GM12878 (cell line): ENCODE measurements at regions not wholly inside any gene's neighbourhood (a gene's known extent, or its start where the extent isn't known, plus 50 kb on each side); places are given as distances from the start of the nearest gene placed in this dataset.

ENCODE experiments used
- ATAC-seq: fragments of 200-7000 bp; cut with Tn5 transposase; 3 replicates; pipeline ENCODE4 v1.9.1; 2020; ENCODE audit warnings: mild to moderate bottlenecking, moderate library complexity
- BruUV-seq: library from RNA; stranded (reverse); fragments of 400-500 nt; replicated peaks from 2 replicates; lab custom pipeline; 2021; lab: Mats Ljungman, UMichigan
- CTCF ChIA-PET: fragments of 300-600 bp; sonication (Branson Sonifier 250); formaldehyde crosslinking; extraction: SDS; loops from one replicate; lab custom pipeline; 2021; ENCODE audit warnings: inconsistent platforms; lab: Yijun Ruan, JAX
- POLR2A ChIA-PET: fragments of 350-600 bp; formaldehyde crosslinking; extraction: SDS; loops from one replicate; lab custom pipeline; 2021; ENCODE audit warnings: inconsistent platforms; lab: Charles Lee
- RAD21 ChIA-PET: fragments of 300-600 bp; sonication (Branson Sonifier 250); formaldehyde crosslinking; loops from one replicate; lab custom pipeline; 2023; ENCODE audit warnings: antibody characterized with exemption; ENCODE audit not compliant: unreplicated experiment; lab: Charles Lee
- SMC1A ChIA-PET: fragments of 300-600 bp; sonication (Branson Sonifier 250); formaldehyde crosslinking; loops from one replicate; lab custom pipeline; 2023; ENCODE audit not compliant: unreplicated experiment, uncharacterized antibody; lab: Charles Lee
- DNase-seq: peaks from one replicate; pipeline ENCODE4 v3.0.0-alpha.2; 2011; ENCODE audit warnings: low read depth, low spot score
- FAIRE-seq: peaks from 3 replicates; lab custom pipeline; 2011; peaks lifted over from hg19 to GRCh38; lab: Jason Lieb, UNC
- H2AFZ ChIP-seq: 2 replicates; pipeline ENCODE4 v1.6.0; 2011; ENCODE audit warnings: low read depth, low read length, control low read depth; ENCODE audit not compliant: control insufficient read depth
- H3K27ac ChIP-seq: 2 replicates; pipeline ENCODE4 v1.5.1; 2011; ENCODE audit warnings: control low read depth; ENCODE audit not compliant: control insufficient read depth, insufficient read depth
- H3K27me3 ChIP-seq, 2 experiments: replicated peaks in 1 of 2; 2 replicates each; pipeline versions ENCODE4 v1.6.0 to v1.6.1; 2011; ENCODE audit warnings: low read length in 1 of 2; ENCODE audit not compliant: control insufficient read depth in 2 of 2, insufficient read depth in 2 of 2
- H3K36me3 ChIP-seq, 2 experiments: 2 replicates each; pipeline ENCODE4 v1.5.1; 2011; ENCODE audit warnings: low read length in 1 of 2; ENCODE audit not compliant: control insufficient read depth in 2 of 2, insufficient read depth in 2 of 2
- H3K4me1 ChIP-seq: 2 replicates; pipeline ENCODE4 v1.6.1; 2011; ENCODE audit warnings: mild to moderate bottlenecking, low read length, moderate library complexity, mixed read lengths; ENCODE audit not compliant: control insufficient read depth, insufficient read depth
- H3K4me2 ChIP-seq: 2 replicates; pipeline ENCODE4 v1.6.0; 2011; ENCODE audit warnings: control low read depth; ENCODE audit not compliant: control insufficient read depth, insufficient read depth
- H3K4me3 ChIP-seq: fragments of 200-600 bp; sonication (generic); 2 replicates; pipeline ENCODE4 v1.5.1; 2016
- H3K79me2 ChIP-seq: 2 replicates; pipeline ENCODE4 v1.6.0; 2011; ENCODE audit warnings: low read length; ENCODE audit not compliant: control insufficient read depth, insufficient read depth
- H3K9ac ChIP-seq: 2 replicates; pipeline ENCODE4 v1.8.0; 2011; ENCODE audit warnings: low read length, control low read depth, mixed read lengths; ENCODE audit not compliant: control insufficient read depth, insufficient read depth
- H3K9me3 ChIP-seq: replicated peaks from 3 replicates; pipeline ENCODE4 v1.5.1; 2011; ENCODE audit warnings: mild to moderate bottlenecking, low read length; ENCODE audit not compliant: control insufficient read depth, insufficient read depth
- H4K20me1 ChIP-seq: 2 replicates; pipeline ENCODE4 v1.6.0; 2011; ENCODE audit not compliant: control insufficient read depth, insufficient read depth
- BMI1 ChIP-seq: fragments of 450-650 bp; IDR thresholded peaks from 2 replicates; pipeline ENCODE4 v1.6.1; 2016; ENCODE audit warnings: mild to moderate bottlenecking, moderate library complexity, borderline replicate concordance
- CBX5 ChIP-seq: sonication (generic); IDR thresholded peaks from 2 replicates; pipeline ENCODE4 v1.6.1; 2016; ENCODE audit warnings: low read depth, moderate library complexity, mild to moderate bottlenecking, inconsistent platforms
- CUX1 ChIP-seq: IDR thresholded peaks from 2 replicates; pipeline ENCODE4 v1.6.1; 2012; ENCODE audit warnings: improper control_type of control experiment, low read depth, low read length; ENCODE audit not compliant: insufficient replicate concordance
- ZNF207 ChIP-seq: fragments of 450-650 bp; IDR thresholded peaks from 2 replicates; pipeline ENCODE4 v1.6.1; 2014; ENCODE audit warnings: antibody characterized with exemption, mild to moderate bottlenecking, borderline replicate concordance
- WGBS: methylation state at CpG from one replicate; pipeline ENCODE4 v1.1.6; 2016; ENCODE audit warnings: low lambda C conversion rate; ENCODE audit not compliant: insufficient replicate concordance, insufficient coverage; ENCODE audit errors: missing lambda C conversion rate; 5-methylcytosine and 5-hydroxymethylcytosine counted together
- in situ Hi-C: fragments of 300-500 bp; cut with MboI; formaldehyde crosslinking; loops from 9 replicates; pipeline ENCODE4 v1.14.3; 2018; ENCODE audit warnings: mixed read lengths
- intact Hi-C: fragments of 100-400 bp; cut with micrococcal nuclease; formaldehyde crosslinking; loops from one replicate; pipeline ENCODE4 v1.14.2; 2022; ENCODE audit not compliant: unreplicated experiment

GRCh38 chr22:48738204-48738980 is 1089.3 kb downstream of the BRD1 start:
- Histone ChIP-seq H3K4me2 (no peak overlapping the region), H4K20me1 (no peaks in the 10 kb centered on the region), H3K4me1 (no peaks in the 10 kb centered on the region), H3K27me3 (no peaks in the 10 kb centered on the region), H3K4me3 (no peak overlapping the region), H3K79me2 (no peaks in the 10 kb centered on the region)
- BruUV-seq: no TSS peak
- ChIA-PET SMC1A (no interaction called here), CTCF (no interaction called here), RAD21 (no interaction called here)
- ATAC-seq: no peak
- TF ChIP-seq BMI1: no peak
- TF ChIP-seq ZNF207: no peak
- no peak for TF ChIP-seq CBX5
- TF ChIP-seq CUX1: no peak
- TF ChIP-seq, all 136 proteins: peak for 0
- WGBS: 33% methylated on average over 20 of the region's 20 CpGs
- H3K27ac ChIP-seq: no peak overlapping the region
- DNase-seq (no peak), FAIRE-seq (no peak)
- no peaks in the 10 kb centered on the region; the same call in 2 of the 3 replicates for H3K9me3 ChIP-seq
- no peak overlapping the region for H3K9ac ChIP-seq
- no peaks in the 10 kb centered on the region for H3K36me3 ChIP-seq
- POLR2A ChIA-PET: no interaction called here
- intact Hi-C loops (no loop called here), in situ Hi-C loops (no loop called here)
- no peak overlapping the region for H2AFZ ChIP-seq
